DOHH2 (cell line): ENCODE measurements at regions not wholly inside any gene's neighbourhood (a gene's known extent, or its start where the extent isn't known, plus 50 kb on each side); places are given as distances from the start of the nearest gene placed in this dataset.

Experiments
- H3F3A ChIP-seq: fragments of 200-600 bp; sonication (generic), shearing (Covaris generic); 2 replicates; pipeline ENCODE4 v1.6.0; 2016; ENCODE audit warnings: antibody characterized with exemption, mild to moderate bottlenecking; ENCODE audit not compliant: control insufficient read depth, insufficient read depth
- H3K27ac ChIP-seq: fragments of 200-600 bp; sonication (generic); 2 replicates; pipeline ENCODE4 v1.5.1; 2014; ENCODE audit warnings: low read depth, mild to moderate bottlenecking, low read length, moderate library complexity
- H3K27me3 ChIP-seq: fragments of 200-600 bp; sonication (generic); 2 replicates; pipeline ENCODE4 v1.6.1; 2014; ENCODE audit warnings: mild to moderate bottlenecking, low read length, mixed read lengths; ENCODE audit not compliant: control insufficient read depth
- H3K36me3 ChIP-seq: fragments of 200-600 bp; sonication (generic); 2 replicates; pipeline ENCODE4 v1.6.1; 2014; ENCODE audit warnings: mild to moderate bottlenecking, low read length, moderate library complexity, mixed read lengths; ENCODE audit not compliant: control insufficient read depth
- H3K4me1 ChIP-seq: fragments of 200-600 bp; sonication (generic); 2 replicates; pipeline ENCODE4 v1.6.1; 2014; ENCODE audit warnings: mild to moderate bottlenecking, low read length, mixed read lengths; ENCODE audit not compliant: control insufficient read depth
- H3K4me2 ChIP-seq: fragments of 200-600 bp; sonication (generic); 2 replicates; pipeline ENCODE4 v1.6.0; 2014; ENCODE audit warnings: mild to moderate bottlenecking, low read length, moderate library complexity
- H3K4me3 ChIP-seq: fragments of 200-600 bp; sonication (generic); 2 replicates; pipeline ENCODE4 v1.5.1; 2014; ENCODE audit warnings: mild to moderate bottlenecking, low read length, mixed read lengths
- H3K79me2 ChIP-seq: fragments of 200-600 bp; sonication (generic); 2 replicates; pipeline ENCODE4 v1.6.1; 2014; ENCODE audit warnings: mild to moderate bottlenecking, low read length, mixed read lengths; ENCODE audit not compliant: control insufficient read depth
- H3K9me2 ChIP-seq: fragments of 200-600 bp; sonication (generic); replicated peaks from 2 replicates; pipeline ENCODE4 v1.6.1; 2014; ENCODE audit warnings: mild to moderate bottlenecking, low read length, mixed read lengths; ENCODE audit not compliant: control insufficient read depth
- H3K9me3 ChIP-seq: fragments of 200-600 bp; sonication (generic); 2 replicates; pipeline ENCODE4 v1.6.1; 2014; ENCODE audit warnings: antibody characterized with exemption, low read length, mixed read lengths; ENCODE audit not compliant: control insufficient read depth, insufficient read depth
- H4K20me1 ChIP-seq: fragments of 200-600 bp; sonication (generic); 2 replicates; pipeline ENCODE4 v1.6.0; 2014; ENCODE audit warnings: low read depth, mild to moderate bottlenecking, antibody characterized with exemption, low read length, moderate library complexity; ENCODE audit not compliant: control insufficient read depth, insufficient read depth
- CTCF ChIP-seq: fragments of 200-600 bp; sonication (generic); IDR thresholded peaks from one replicate; pipeline ENCODE4 v1.5.1; 2014; ENCODE audit warnings: antibody characterized with exemption, mild to moderate bottlenecking, low read depth, low read length; ENCODE audit not compliant: poor library complexity, severe bottlenecking
- EZH2phosphoT487 ChIP-seq: fragments of 200-600 bp; sonication (generic); IDR thresholded peaks from 2 replicates; pipeline ENCODE4 v1.6.1; 2017; ENCODE audit warnings: borderline replicate concordance, mild to moderate bottlenecking, antibody characterized with exemption, low read length, moderate library complexity, mixed read lengths

- Histone ChIP-seq H3K36me3 (no peaks in the 10 kb centered on the region), H4K20me1 (no peaks in the 10 kb centered on the region), H3K4me1 (no peaks in the 10 kb centered on the region), H3K79me2 (no peaks in the 10 kb centered on the region), H3K9me3 (no peaks in the 10 kb centered on the region), H3K4me3 (no peak overlapping the region), H3K9me2 (no peaks in the 10 kb centered on the region), H3K27me3 (no peaks in the 10 kb centered on the region), H3K4me2 (no peak overlapping the region), H3F3A (no peaks in the 10 kb centered on the region), H3K27ac (no peak overlapping the region)
- TF ChIP-seq EZH2phosphoT487 (no peak), CTCF (no peak)
Observed at GRCh38 chr15:53116169-53116568, 326.0 kb upstream of the ONECUT1 start.

GRCh38 chr15:53115563-53115962 is 325.4 kb upstream of the ONECUT1 start:
- H3K27me3 ChIP-seq: no peaks in the 10 kb centered on the region
- no peaks in the 10 kb centered on the region for H3F3A ChIP-seq
- no peaks in the 10 kb centered on the region for H3K36me3 ChIP-seq
- H3K9me3 ChIP-seq: no peaks in the 10 kb centered on the region
- H3K4me2 ChIP-seq: no peak overlapping the region
- TF ChIP-seq EZH2phosphoT487: no peak
- no peak for TF ChIP-seq CTCF
- no peaks in the 10 kb centered on the region for H3K9me2 ChIP-seq
- no peak overlapping the region for H3K27ac ChIP-seq
- no peaks in the 10 kb centered on the region for H4K20me1 ChIP-seq
- no peak overlapping the region for H3K4me3 ChIP-seq
- no peaks in the 10 kb centered on the region for H3K79me2 ChIP-seq
- no peaks in the 10 kb centered on the region for H3K4me1 ChIP-seq

- Histone ChIP-seq H3K9me2 (no peaks in the 10 kb centered on the region), H3K27ac (no peak overlapping the region), H3K79me2 (no peaks in the 10 kb centered on the region), H3F3A (no peaks in the 10 kb centered on the region), H3K4me2 (no peak overlapping the region), H3K27me3 (no peaks in the 10 kb centered on the region), H4K20me1 (no peaks in the 10 kb centered on the region), H3K4me1 (no peaks in the 10 kb centered on the region), H3K36me3 (no peaks in the 10 kb centered on the region), H3K4me3 (no peak overlapping the region), H3K9me3 (no peaks in the 10 kb centered on the region)
- TF ChIP-seq EZH2phosphoT487 (no peak), CTCF (no peak)
Observed at GRCh38 chr15:53114960-53115359, 324.8 kb upstream of the ONECUT1 start.

- Histone ChIP-seq H3K4me3 (no peak overlapping the region), H4K20me1 (no peaks in the 10 kb centered on the region), H3K4me1 (no peaks in the 10 kb centered on the region), H3K9me2 (no peaks in the 10 kb centered on the region), H3K27me3 (no peaks in the 10 kb centered on the region), H3K4me2 (no peak overlapping the region), H3K79me2 (no peaks in the 10 kb centered on the region), H3F3A (no peaks in the 10 kb centered on the region), H3K9me3 (no peaks in the 10 kb centered on the region), H3K27ac (no peak overlapping the region), H3K36me3 (no peaks in the 10 kb centered on the region)
- TF ChIP-seq CTCF (no peak), EZH2phosphoT487 (no peak)
Observed at GRCh38 chr15:53110999-53111398, 320.9 kb upstream of the ONECUT1 start.
